ENCODE measurements at regions not wholly inside any gene's neighbourhood (a gene's known extent, or its start where the extent isn't known, plus 50 kb on each side); places are given as distances from the start of the nearest gene placed in this dataset.

DNA sequence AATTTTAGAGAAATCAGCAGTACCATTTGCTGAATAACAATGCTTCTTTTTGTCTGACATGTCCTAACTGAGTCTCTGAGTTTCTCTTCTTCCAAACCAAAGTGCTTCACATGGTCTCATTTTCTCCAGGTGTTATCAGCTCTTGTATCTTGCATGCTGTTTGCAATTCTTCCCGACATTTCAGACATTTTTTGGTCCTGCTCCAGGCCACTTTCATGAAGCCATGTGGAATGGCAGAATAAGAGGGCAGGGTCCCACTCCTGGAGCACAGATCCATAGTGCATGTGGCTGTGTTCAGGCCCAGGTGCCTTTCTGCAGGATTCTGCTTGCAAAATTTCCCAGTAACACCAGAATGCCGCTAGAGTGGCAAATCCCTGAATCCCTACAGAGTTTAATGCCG, 916.2 kb downstream of the NXPH1 start:
- H4K20me1 ChIP-seq (ENCODE audit: insufficient read depth, low read length), result no peaks in the 10 kb centered on the region
- no peak overlapping the region for H2AK9ac ChIP-seq (replicated peaks; ENCODE audit: low read depth, low read length, poor library complexity)
- in situ Hi-C loops (cut with MboI; ENCODE audit: low sequenced_read_pairs), result no loop called here
- intact Hi-C loops (cut with micrococcal nuclease), result no loop called here
- no peaks in the 10 kb centered on the region for H3K9me1 ChIP-seq (ENCODE audit: insufficient read depth, low read length)
- H3K4me3 ChIP-seq (ENCODE audit: insufficient read depth, low read depth, low read length), result no peak overlapping the region
- no peak overlapping the region for H3K4ac ChIP-seq (ENCODE audit: low read depth, low read length)
- DNase-seq (no peak), ATAC-seq (ENCODE audit: low read depth) (no peak)
- no peaks in the 10 kb centered on the region for H3K36me3 ChIP-seq (ENCODE audit: control insufficient read depth, insufficient read depth, low read length)
- H3K79me1 ChIP-seq (ENCODE audit: low read depth in 1 of 2, low read length in 2 of 2), result no peaks in the 10 kb centered on the region
- H4K5ac ChIP-seq (ENCODE audit: low read depth, low read length), result no peak overlapping the region
- no peak overlapping the region for H2BK120ac ChIP-seq (ENCODE audit: low read depth, low read length)
- CTCF ChIA-PET, result no interaction called here
- H3K56ac ChIP-seq (ENCODE audit: extremely low read depth, insufficient read depth, low read length), result no peak overlapping the region
- no peak overlapping the region for H3K14ac ChIP-seq (replicated peaks; ENCODE audit: low read depth, low read length)
- H3K9ac ChIP-seq (ENCODE audit: low read depth, low read length), result no peak overlapping the region
- H3K27ac ChIP-seq (ENCODE audit: insufficient read depth, low read length), result no peak overlapping the region
- WGBS, 2 experiments (ENCODE audit: extremely low coverage in 2 of 2, insufficient read length in 1 of 2), result no CpG with 5 or more reads among the region's 3 CpGs
- H3K4me1 ChIP-seq (ENCODE audit: control insufficient read depth, insufficient read depth, low read length), result no peaks in the 10 kb centered on the region
- H2AK5ac ChIP-seq (ENCODE audit: low read depth, low read length), result no peak overlapping the region
- no peak overlapping the region for H2AFZ ChIP-seq (replicated peaks; ENCODE audit: low read length, poor library complexity)
- dilution Hi-C loops (cut with HindIII; ENCODE audit: low sequenced_read_pairs, unreplicated experiment), result no loop called here
- no peak overlapping the region for H4K91ac ChIP-seq (ENCODE audit: insufficient read depth, low read depth, low read length)
- H4K8ac ChIP-seq (ENCODE audit: low read depth in 2 of 2, low read length in 2 of 2), result no peak overlapping the region
- H3K23ac ChIP-seq (ENCODE audit: low read depth, low read length), result no peak overlapping the region
- no peak overlapping the region for H3K4me2 ChIP-seq (ENCODE audit: low read depth, low read length)
- no peak overlapping the region for H2BK20ac ChIP-seq (ENCODE audit: low read depth, low read length)
- no peak for TF ChIP-seq MXI1 (IDR thresholded peaks at IDR 0.05; ENCODE audit: borderline replicate concordance, low read depth, low read length)
- no peak for TF ChIP-seq CHD1 (IDR thresholded peaks at IDR 0.05; ENCODE audit: low read depth, low read length)
- POLR2A ChIA-PET (ENCODE audit: unreplicated experiment), result no interaction called here
- no peaks in the 10 kb centered on the region for H3K27me3 ChIP-seq (ENCODE audit: control insufficient read depth, insufficient read depth, low read length)
- peaks cover 3% of the 10 kb centered on the region; the same call in 1 of the 2 replicates for H3K9me3 ChIP-seq (ENCODE audit: control insufficient read depth, insufficient read depth, low read length)
- no TSS peak for BruUV-seq (replicated peaks)
- H3K18ac ChIP-seq (ENCODE audit: low read depth, low read length), result no peak overlapping the region
- H2BK5ac ChIP-seq (ENCODE audit: low read depth, low read length, poor library complexity, severe bottlenecking), result no peak overlapping the region
- no peak overlapping the region for H2BK15ac ChIP-seq (ENCODE audit: low read depth, low read length)

Data from IMR-90 (cell line).